A673 (cell line): ENCODE measurements at regions not wholly inside any gene's neighbourhood (a gene's known extent, or its start where the extent isn't known, plus 50 kb on each side); places are given as distances from the start of the nearest gene placed in this dataset.

Experiments
- BruUV-seq: library from RNA; stranded (reverse); fragments of 400-500 nt; replicated peaks from 2 replicates; lab custom pipeline; 2021; lab: Mats Ljungman, UMichigan
- CTCF ChIA-PET: fragments of 300-600 bp; sonication (Branson Sonifier 250); formaldehyde crosslinking; loops from one replicate; lab custom pipeline; 2022; ENCODE audit warnings: antibody characterized with exemption; lab: Charles Lee
- POLR2A ChIA-PET: fragments of 300-600 bp; sonication (Branson Sonifier 250); formaldehyde crosslinking; loops from one replicate; lab custom pipeline; 2022; ENCODE audit warnings: antibody characterized with exemption; ENCODE audit not compliant: low non-redundant PET; lab: Charles Lee
- DNase-seq: peaks from one replicate; pipeline ENCODE4 v3.0.0-alpha.2; 2015; ENCODE audit warnings: low spot score
- H3K27ac ChIP-seq: fragments of 200-600 bp; sonication (generic); 2 replicates; pipeline ENCODE4 v1.5.1; 2016; ENCODE audit warnings: mixed run types, low read depth, mild to moderate bottlenecking, mixed read lengths, antibody characterized with exemption, low read length; ENCODE audit not compliant: poor library complexity, severe bottlenecking
- H3K27me3 ChIP-seq: fragments of 200-600 bp; sonication (generic); replicated peaks from 2 replicates; pipeline ENCODE4 v1.6.1; 2017; ENCODE audit warnings: mixed run types, low read depth, mild to moderate bottlenecking, mixed read lengths, antibody characterized with exemption, low read length; ENCODE audit not compliant: insufficient read depth, poor library complexity
- H3K36me3 ChIP-seq: fragments of 200-600 bp; sonication (generic); 2 replicates; pipeline ENCODE4 v1.6.1; 2016; ENCODE audit warnings: mixed run types, mild to moderate bottlenecking, mixed read lengths, antibody characterized with exemption, low read length; ENCODE audit not compliant: insufficient read depth, poor library complexity, severe bottlenecking
- H3K4me1 ChIP-seq: fragments of 200-600 bp; sonication (generic); 2 replicates; pipeline ENCODE4 v1.6.1; 2017; ENCODE audit warnings: mixed run types, mild to moderate bottlenecking, mixed read lengths, antibody characterized with exemption, low read length; ENCODE audit not compliant: insufficient read depth, poor library complexity, severe bottlenecking
- H3K4me3 ChIP-seq: fragments of 200-600 bp; sonication (generic); 2 replicates; pipeline ENCODE4 v1.5.1; 2016; ENCODE audit warnings: low read depth, mixed run types, mild to moderate bottlenecking, mixed read lengths, low read length; ENCODE audit not compliant: poor library complexity, severe bottlenecking
- H3K9me3 ChIP-seq: fragments of 200-600 bp; sonication (generic); 2 replicates; pipeline ENCODE4 v1.6.1; 2016; ENCODE audit warnings: mixed run types, low read depth, mild to moderate bottlenecking, mixed read lengths, antibody characterized with exemption, low read length; ENCODE audit not compliant: poor library complexity, severe bottlenecking
- CTCF ChIP-seq: fragments of 300-800, 200-600 bp; sonication (generic); conservative IDR thresholded peaks from 2 replicates; pipeline ENCODE4 v1.5.1; 2017; ENCODE audit warnings: low read depth, mild to moderate bottlenecking, antibody characterized with exemption, low read length, moderate library complexity, mixed read lengths
- EZH2 ChIP-seq: fragments of 200-600 bp; sonication (generic); IDR thresholded peaks from 2 replicates; pipeline ENCODE4 v1.6.1; 2017; ENCODE audit warnings: borderline replicate concordance, low read depth, mild to moderate bottlenecking, mixed read lengths, antibody characterized with exemption, low read length; ENCODE audit not compliant: poor library complexity, severe bottlenecking
- intact Hi-C: fragments of 100-400 bp; cut with micrococcal nuclease; formaldehyde crosslinking; loops from one replicate; pipeline ENCODE4 v1.10.0; 2022; ENCODE audit not compliant: unreplicated experiment

DNA sequence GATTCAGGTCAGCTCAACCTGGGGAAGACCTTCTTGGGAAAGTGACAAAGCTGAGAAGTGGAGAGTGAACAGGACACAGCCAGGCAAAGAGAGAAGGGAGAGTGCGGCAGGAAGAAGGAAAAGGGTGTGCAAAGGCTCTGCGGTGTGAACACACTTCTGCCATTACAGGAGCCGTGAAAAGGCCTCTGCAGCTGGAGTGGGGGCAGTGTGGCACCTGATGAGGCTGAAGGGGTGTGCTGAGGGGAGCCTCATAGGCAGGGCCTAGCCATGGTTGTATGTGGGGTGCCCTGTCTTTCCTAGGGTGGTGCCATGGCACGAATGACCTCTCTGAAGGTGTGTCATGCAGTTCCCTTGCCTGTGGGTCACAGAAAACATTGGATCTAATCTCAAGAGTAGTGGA, 347.6 kb downstream of the CYRIA start:
- H3K4me3 ChIP-seq = no peak overlapping the region
- ChIA-PET CTCF (no interaction called here), POLR2A (no interaction called here)
- H3K27ac ChIP-seq = no peak overlapping the region
- H3K9me3 ChIP-seq = no peaks in the 10 kb centered on the region
- intact Hi-C loops = no loop called here
- no TSS peak for BruUV-seq
- no peak for DNase-seq
- peaks cover 8% of the 10 kb centered on the region for H3K27me3 ChIP-seq
- H3K4me1 ChIP-seq = no peaks in the 10 kb centered on the region
- TF ChIP-seq EZH2 (no peak), CTCF (no peak)
- no peaks in the 10 kb centered on the region for H3K36me3 ChIP-seq

DNA sequence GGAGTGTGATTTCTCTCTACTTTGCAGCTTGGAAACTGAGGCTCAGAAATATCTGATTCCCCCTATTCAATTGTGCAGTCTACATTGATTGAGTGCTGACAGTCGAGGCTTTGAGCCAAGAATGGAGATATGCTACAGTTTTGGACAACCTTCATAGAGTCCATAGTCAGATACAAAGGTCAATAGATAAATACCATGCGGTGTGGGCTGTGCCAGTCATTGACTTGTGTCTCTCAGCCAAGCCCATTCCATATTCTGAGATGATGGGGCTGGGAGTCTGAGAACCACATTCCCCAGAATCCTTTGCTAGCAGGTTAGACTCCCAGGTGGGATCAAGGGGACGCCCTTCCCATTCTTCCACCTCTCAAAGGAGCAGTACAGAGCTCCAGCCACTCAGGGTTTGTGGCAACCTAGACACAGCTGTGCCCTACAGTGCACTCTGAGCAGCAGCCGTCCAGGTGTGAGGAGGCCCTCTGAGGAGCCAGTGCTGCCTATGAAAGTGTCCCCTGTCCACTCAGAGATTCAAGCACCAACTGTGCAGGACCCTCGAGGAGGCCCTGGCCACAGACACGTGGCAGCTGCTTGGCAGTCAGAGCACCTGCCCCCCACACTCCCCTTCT, 348.3 kb downstream of the CYRIA start:
- intact Hi-C loops = no loop called here

GRCh38 chr2:16316456-16317210, 349.0 kb downstream of the CYRIA start:
- POLR2A ChIA-PET = no interaction called here
- no peak for DNase-seq
- no peaks in the 10 kb centered on the region for H3K9me3 ChIP-seq
- H3K27me3 ChIP-seq = peaks cover 11% of the 10 kb centered on the region
- H3K27ac ChIP-seq = no peak overlapping the region
- CTCF ChIA-PET = no interaction called here
- H3K36me3 ChIP-seq = no peaks in the 10 kb centered on the region
- TF ChIP-seq CTCF (no peak), EZH2 (no peak)
- no TSS peak for BruUV-seq
- H3K4me3 ChIP-seq = no peak overlapping the region
- no peaks in the 10 kb centered on the region for H3K4me1 ChIP-seq
- intact Hi-C loops = no loop called here

More for the DNA sequence above, 348.3 kb downstream of the CYRIA start:
- no peaks in the 10 kb centered on the region for H3K9me3 ChIP-seq
- POLR2A ChIA-PET = no interaction called here
- no peaks in the 10 kb centered on the region for H3K36me3 ChIP-seq
- CTCF ChIA-PET = no interaction called here
- no peak overlapping the region for H3K27ac ChIP-seq
- peaks cover 8% of the 10 kb centered on the region for H3K27me3 ChIP-seq
- BruUV-seq = no TSS peak
- no peak overlapping the region for H3K4me3 ChIP-seq
- no peak for DNase-seq
- no peak for TF ChIP-seq EZH2
- TF ChIP-seq CTCF = no peak
- H3K4me1 ChIP-seq = no peaks in the 10 kb centered on the region
